Fibroblast of lung (primary cell): ENCODE measurements at regions not wholly inside any gene's neighbourhood (a gene's known extent, or its start where the extent isn't known, plus 50 kb on each side); places are given as distances from the start of the nearest gene placed in this dataset.

Source experiments
- EZH2 ChIP-seq: IDR thresholded peaks from 2 replicates; pipeline ENCODE4 v1.5.1; 2012; ENCODE audit warnings: low read length, control low read depth, mild to moderate bottlenecking; ENCODE audit errors: missing control alignments
- TF ChIP-seq, protein P1 (sequence below), 2 donors: IDR thresholded peaks in 1 of 2; conservative IDR thresholded peaks in 1 of 2; 1 replicate in 1 of 2; 2 replicates in 1 of 2; pipeline ENCODE4 v1.5.1; 2011 to 2012; ENCODE audit warnings: low read length in 2 of 2, control low read depth in 1 of 2, inconsistent platforms in 1 of 2, low read depth in 1 of 2, mild to moderate bottlenecking in 1 of 2

DNA sequence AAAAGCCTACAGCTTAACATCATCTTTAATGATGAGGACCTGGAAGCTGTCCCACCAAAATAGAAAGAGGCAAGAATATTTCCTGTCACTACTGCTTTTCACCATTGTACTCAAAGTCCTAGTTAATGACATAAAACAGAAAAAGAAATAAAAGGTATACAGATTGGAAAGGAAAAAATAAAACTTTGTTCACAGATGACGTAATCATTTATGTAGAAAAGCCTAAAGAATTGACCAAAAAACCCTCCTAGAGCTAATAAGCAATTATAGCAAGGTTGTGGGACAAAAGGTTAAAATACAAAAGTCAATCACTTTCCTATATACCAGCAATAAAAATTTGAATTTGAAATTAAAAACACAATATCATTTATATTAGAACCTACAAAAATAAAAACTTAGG, 97.2 kb upstream of the MDGA2 start:
- TF ChIP-seq, protein P1, sequence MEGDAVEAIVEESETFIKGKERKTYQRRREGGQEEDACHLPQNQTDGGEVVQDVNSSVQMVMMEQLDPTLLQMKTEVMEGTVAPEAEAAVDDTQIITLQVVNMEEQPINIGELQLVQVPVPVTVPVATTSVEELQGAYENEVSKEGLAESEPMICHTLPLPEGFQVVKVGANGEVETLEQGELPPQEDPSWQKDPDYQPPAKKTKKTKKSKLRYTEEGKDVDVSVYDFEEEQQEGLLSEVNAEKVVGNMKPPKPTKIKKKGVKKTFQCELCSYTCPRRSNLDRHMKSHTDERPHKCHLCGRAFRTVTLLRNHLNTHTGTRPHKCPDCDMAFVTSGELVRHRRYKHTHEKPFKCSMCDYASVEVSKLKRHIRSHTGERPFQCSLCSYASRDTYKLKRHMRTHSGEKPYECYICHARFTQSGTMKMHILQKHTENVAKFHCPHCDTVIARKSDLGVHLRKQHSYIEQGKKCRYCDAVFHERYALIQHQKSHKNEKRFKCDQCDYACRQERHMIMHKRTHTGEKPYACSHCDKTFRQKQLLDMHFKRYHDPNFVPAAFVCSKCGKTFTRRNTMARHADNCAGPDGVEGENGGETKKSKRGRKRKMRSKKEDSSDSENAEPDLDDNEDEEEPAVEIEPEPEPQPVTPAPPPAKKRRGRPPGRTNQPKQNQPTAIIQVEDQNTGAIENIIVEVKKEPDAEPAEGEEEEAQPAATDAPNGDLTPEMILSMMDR (conservative IDR thresholded peaks at IDR 0.05 in 1 of 2, IDR thresholded peaks at IDR 0.05 in 1 of 2; ENCODE audit: low read depth in 1 of 2, low read length in 2 of 2) = no peak
- TF ChIP-seq EZH2 = no peak
